ENCODE measurements at regions not wholly inside any gene's neighbourhood (a gene's known extent, or its start where the extent isn't known, plus 50 kb on each side); places are given as distances from the start of the nearest gene placed in this dataset.
"Not testable (repeated sequence)": the region's sequence is repeated elsewhere in the genome, so short reads cannot be mapped to it uniquely, and the experiment has no call there.

GRCh38 chr18:7178568-7178967 is 52.3 kb upstream of the LRRC30 start:
- not testable (repeated sequence) for DNase-seq

GRCh38 chr18:7177116-7177744 is 53.7 kb upstream of the LRRC30 start:
- peak; percentile 69 for DNase-seq

- DNase-seq: no peak
Observed at GRCh38 chr18:7174344-7175095, 56.4 kb upstream of the LRRC30 start.

GRCh38 chr18:7173216-7173615 is 55.6 kb upstream of the LAMA1 start:
- no peak for DNase-seq

- DNase-seq: peak; percentile 11
Observed at GRCh38 chr18:7172611-7173010, 55.0 kb upstream of the LAMA1 start.

GRCh38 chr18:7170292-7170691 is 52.7 kb upstream of the LAMA1 start:
- DNase-seq: no peak

- no peak for DNase-seq
Observed at GRCh38 chr18:7169601-7170000, 52.0 kb upstream of the LAMA1 start.

GRCh38 chr18:7168408-7168807 is 50.8 kb upstream of the LAMA1 start:
- no peak for DNase-seq
